Head of caudate nucleus (tissue), 42 donors: ENCODE measurements at regions not wholly inside any gene's neighbourhood (a gene's known extent, or its start where the extent isn't known, plus 50 kb on each side); places are given as distances from the start of the nearest gene placed in this dataset.

Experiments used
- DNase-seq, 42 donors: peaks; one replicate each; pipeline versions ENCODE4 v3.0.0 to v3.0.0-alpha.2; 2020 to 2021; ENCODE audit warnings: mixed read lengths in 7 of 42
- intact Hi-C: fragments of 100-400 bp; cut with DNase I; formaldehyde crosslinking; loops from one replicate; pipeline ENCODE4 v1.15.0; 2022

DNA sequence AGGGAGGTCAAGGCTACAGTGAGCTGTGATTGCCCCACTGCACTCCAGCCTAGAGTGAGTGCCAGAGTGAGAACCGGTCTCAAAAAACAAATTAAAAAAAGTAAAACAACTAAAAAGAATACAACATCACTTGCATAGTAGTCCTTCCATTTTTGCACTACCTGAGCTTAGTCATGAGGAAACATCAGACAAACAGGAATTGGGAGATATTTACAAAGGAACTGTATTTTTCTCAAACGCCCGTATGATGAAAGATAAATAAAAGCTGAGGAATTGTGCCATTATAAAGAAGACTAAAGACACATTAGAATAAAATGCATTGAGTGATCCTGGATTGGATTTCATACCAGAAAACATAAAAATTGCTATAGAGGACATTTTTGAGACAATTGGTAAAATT lies 50.0 kb upstream of the ATP8B1 start:
- intact Hi-C loops: no loop called here
- DNase-seq: no peak
